HG03457 (cell line): ENCODE measurements at regions not wholly inside any gene's neighbourhood (a gene's known extent, or its start where the extent isn't known, plus 50 kb on each side); places are given as distances from the start of the nearest gene placed in this dataset.

Experiments
- ATAC-seq: cut with Tn5 transposase; IDR thresholded peaks from one replicate; pipeline ENCODE4 v1.9.1; 2021; ENCODE audit warnings: moderate number of reproducible peaks; ENCODE audit not compliant: unreplicated experiment

DNA sequence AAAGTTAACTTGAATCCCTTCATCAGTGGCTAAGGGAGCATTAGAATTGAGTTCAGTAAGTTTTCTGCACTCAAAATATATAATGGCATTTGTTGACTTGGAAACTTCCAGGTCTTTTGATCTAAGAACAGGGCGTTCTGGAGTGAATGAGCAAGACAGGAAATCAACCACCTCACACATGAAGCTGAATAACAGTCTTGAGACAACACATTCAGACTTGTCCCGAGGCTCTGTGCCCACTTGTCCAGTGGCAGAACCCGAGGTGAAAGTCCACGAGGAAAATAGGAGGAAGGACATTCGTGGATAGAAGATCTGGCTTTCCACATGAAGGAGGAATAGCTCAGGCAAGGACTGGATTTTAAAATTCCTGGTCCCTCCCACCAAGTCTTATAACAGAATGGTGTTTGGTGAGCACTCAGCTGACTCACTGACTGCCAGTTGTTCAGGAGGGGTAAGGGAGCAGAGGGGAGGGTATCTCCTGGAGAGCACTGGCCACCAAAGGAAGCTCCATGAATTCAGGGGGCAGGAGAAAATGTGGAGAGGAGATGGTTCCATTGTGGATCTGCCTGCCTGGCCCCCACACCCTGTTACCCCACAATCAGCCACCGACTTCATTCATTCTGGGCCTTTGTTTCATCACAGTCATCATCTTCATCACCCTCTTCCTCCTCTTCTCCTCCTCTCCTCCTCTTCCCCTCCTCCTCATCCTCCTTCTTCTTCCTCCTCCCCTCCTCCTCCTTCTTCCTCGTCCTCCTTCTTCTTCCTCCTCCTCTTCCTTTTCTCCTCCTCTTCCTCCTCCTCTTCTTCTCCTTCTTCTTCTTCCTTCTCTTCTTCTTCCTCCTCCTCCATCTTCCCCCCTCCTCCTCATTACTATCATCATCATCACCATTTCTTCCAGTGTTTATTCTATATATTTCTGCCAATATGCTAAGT, 620.1 kb downstream of the MED13L start:
- no peak for ATAC-seq

DNA sequence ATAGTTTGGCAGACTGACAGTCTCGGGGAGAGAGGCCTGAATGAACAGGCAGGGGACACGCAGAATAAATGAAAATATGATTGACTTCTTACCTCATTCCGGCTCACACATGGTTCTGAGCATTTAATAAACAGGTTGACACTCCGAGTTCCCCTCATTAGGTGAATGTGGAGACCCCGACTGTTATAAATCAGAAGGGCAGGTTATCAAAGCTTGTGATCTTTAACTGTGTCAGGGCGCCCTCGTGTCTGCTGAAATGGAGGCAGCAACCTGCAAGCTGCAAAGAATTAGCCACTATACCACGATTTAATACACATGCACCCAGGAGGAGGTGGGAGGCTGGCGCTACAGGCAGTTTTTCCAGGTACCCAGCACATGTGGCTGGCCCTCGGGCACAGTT, 627.5 kb downstream of the MED13L start:
- no peak for ATAC-seq

DNA sequence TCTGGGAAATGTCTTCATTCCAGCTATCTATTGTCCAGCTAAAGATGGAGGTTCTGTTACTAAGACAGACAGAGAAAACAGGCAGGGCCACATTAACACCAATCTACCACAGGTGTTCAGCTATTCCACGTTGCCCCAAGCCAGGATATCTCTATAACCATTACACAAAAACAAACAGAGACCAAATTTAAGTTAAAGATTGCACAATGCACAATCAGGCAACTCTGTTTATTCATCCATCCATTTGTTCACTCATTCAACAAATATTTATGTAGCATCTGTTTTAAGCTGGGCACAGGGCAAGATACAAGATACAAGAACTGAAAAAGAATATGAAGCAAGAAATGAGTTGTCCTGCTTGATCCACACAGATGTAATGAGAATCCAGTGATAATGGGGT, 629.0 kb downstream of the MED13L start:
- no peak for ATAC-seq

DNA sequence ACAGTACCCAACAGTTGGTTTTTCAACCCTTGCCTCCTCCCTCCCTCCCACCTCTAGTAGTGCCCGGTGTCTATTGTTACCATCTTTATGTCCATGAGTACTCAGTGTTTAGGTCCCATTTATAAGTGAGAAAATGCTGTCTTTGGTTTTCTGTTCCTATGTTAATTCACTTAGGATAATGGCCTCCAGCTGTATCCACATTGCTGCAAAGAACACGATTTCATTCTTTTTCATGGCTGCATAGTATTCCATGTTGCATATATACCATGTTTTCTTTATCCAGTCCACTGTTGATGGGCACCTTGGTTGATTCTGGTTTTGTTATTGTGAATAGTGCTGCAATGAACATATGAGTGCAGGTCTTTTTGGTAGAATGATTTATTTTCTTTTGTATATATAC, 631.3 kb downstream of the MED13L start:
- ATAC-seq: no peak

DNA sequence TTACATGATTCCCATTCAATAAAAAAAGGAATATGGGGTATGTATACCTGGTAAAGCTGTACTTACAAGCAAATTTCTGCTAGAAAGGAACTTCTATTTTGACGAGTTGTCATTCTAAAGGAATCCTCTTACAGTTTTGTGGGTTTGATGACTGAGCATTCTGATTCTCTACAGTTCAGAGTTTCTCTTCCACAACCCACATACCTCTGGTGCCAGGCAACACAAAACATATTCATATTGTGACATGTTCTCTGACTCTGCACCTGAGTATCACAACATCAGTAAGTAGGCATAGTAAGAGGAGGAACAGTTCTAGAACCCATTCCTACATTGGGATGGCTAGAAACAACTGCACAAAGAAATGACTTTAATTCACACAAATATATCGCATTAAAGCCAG, 636.6 kb downstream of the MED13L start:
- ATAC-seq: no peak

DNA sequence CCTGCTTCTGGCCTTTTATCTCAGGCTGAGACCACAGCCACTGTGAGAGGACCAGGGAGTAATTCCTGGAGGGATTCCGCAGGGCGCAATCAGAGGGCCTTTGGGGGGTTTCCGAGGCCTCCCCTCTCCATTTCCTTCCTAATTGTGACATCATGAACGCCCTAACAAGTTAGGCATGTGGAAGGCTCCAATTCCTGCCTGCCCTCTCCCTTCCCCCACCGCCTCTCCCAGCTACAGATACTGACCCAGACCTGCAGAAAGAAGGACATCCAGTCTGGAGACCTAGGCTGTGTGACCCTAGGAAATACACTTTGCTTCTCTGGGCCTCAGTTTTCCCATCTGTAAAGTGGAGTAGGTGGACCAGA, 637.9 kb downstream of the MED13L start:
- no peak for ATAC-seq

DNA sequence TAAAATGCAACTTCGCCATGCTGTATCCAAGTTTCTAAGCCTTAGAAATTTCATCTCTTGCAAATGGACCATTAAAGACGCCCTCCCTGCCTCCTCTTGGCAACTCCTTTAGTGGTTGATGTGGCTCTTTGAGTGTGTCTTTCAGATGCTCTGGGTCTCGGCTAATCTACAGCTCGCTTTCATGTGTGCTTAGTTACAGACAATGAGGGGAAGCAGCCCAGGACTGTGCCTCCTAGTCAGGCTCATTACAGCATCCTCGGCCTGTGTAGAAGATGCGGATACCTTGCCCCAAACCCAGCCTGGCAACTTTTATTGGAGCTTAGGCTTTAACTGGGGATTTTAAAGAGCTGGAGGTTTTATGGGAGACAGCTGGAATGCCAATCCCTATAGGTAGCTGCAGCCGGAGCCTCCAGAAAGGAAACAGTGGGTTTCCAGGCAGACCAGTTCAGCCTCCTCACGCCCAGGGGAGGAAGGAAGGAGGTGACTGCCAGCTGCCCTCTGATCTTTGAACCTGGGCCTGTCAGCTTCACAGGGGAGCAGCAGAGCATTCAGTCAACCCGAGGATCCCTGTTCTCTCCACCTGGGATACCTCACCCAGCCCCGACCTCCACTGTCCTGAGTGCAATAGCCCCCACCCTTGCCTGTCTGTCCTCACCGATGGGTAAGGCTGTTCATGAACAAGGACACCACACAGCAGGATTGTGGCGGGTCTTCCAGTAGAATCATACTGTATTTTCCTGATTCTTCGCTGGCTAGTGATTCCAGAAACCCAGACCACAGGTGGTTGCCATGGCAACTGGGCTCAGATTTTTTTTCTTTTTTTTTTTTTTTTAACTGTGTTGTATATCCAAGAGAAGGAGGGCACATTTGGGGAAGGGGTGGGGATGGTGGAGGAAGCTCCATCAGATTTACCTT, 638.5 kb downstream of the MED13L start:
- ATAC-seq: no peak

DNA sequence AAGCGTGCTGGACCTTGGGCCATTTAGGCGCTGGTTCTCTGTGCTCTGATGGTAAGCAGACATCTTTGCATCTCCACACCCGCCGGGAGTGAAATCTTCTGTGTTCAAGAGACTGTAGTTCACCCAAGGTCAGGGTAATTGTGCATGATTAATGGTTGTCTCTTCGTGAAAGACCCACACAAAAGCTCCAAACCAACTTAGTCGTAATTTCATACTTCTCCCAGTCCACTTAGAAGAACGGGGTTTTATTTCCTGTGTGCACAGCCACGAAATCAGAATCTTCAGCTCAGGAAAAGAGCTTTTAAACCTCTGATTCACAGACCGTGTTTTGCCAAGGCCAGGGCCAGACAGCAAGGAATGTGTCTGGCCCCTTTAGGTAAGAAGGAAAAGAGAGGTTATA, 640.9 kb downstream of the MED13L start:
- ATAC-seq: no peak

DNA sequence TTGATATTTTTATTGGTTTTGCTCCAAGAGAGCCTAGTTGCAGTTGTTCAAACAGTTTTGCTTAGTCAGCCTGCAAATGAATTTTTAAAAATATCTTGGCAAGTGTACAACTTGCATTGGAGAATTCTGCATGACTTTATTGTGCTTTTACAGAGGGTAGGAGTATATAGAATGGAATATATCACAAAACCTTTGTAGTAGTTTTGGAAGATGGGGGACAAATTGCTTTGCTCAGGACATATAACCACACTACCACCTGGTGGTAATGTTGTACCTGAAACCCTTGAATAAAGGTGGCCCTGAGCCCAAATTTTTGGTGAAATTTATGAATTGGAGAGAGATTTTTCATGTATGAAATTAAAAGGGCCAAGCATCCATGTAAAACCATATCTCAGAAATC, 645.2 kb downstream of the MED13L start:
- ATAC-seq: no peak

DNA sequence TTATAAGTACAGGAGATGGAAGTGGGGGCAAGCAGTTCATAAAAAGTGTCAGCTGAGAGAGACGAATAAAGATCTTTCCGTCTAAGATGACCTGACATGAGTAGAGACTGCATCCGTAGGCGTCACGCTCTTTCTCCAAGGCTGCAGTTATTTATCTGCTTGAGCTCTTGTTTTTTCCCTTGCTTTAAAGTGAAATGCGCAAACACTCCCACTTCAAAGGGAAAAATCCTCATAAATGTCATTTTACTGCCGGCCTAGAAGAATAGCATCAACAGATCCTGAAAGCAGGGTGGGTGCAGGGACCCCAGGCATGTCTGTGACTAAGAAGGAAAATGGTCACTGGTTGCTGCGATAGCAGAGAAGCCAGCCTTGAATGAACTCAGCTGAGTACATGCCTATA, 647.4 kb downstream of the MED13L start:
- ATAC-seq: no peak

DNA sequence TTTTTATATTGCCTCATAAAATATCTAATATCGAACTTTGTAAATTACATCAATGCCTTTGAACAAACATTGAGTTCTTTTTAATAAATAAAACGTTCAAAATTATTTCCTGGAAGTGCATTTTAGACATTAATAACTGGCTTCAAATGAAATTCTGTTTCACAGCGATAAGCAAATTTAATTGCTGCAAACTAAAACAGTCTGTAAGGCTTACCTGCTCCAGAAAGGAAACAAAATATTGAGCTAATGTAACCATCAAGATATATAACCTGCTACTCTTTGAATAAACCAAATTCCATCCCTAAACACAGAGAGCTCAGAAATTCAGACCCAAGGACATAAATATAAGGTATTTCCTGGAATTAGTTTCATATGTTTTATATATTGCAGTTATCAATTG, 651.3 kb downstream of the MED13L start:
- ATAC-seq: no peak

DNA sequence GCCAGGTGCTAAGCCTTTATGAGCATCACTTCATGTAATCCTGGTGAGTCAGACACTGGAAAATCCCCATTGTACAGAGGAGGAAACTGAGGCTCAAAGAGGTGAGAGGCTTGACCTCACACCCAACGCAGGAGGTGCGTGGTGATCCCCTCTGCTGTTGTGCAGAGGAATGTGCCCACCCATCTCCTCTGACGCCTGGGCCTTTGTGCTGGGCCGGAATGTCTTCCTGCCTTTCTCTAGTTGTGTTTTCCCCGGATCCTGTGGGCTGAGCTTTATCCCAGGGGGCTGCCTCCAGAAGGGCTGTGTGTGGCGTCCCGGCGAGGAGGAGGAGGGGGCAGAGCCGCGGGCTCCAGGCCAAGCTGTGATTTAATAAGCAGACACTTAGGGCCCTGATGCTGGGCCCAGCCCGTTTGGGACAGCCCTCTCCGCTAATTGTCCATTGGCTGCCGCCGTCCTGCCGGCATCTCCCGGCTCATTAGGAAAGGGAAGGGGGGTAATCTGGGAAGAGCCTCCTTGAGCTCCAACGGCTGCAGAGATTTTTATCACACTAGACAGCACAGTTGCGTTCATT, 653.6 kb downstream of the MED13L start:
- ATAC-seq: no peak

DNA sequence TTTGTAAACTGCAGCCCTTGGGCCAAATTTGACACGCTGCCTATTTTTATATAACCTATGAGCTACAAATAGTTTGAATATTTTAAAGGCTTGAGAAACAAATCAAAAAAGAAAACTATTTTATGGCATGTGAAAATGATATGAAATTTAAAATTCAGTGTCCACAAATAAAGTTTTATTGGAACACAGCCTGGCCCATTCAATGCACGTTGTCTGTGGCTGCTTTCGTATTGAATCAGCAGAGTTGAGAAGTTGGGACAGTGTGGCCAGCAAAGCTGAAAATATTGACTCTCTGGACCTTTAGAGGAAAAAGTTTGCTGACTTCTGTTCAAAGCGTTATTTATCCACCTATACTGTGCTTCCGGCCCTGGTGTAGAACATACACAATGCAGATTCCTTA, 654.2 kb downstream of the MED13L start:
- no peak for ATAC-seq

DNA sequence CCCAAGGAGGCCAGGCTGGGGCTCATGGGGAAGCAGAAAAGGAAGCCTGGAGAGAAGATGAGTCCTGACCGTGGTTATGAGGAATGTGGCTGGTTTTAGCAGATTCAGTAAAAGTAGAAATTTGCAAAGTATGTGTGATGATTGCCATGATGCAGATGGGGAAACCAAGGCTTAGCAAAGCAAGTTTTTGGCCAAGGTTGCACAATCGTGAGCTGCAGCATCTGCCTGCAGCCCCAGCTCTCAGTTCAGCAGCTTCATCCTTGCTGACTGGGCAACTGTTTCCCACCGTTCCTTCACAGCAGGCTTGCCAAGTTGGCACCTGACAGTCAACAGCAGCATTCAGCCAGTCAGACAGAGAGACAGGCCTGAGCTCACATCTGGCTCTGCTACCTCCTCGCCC, 656.7 kb downstream of the MED13L start:
- no peak for ATAC-seq

DNA sequence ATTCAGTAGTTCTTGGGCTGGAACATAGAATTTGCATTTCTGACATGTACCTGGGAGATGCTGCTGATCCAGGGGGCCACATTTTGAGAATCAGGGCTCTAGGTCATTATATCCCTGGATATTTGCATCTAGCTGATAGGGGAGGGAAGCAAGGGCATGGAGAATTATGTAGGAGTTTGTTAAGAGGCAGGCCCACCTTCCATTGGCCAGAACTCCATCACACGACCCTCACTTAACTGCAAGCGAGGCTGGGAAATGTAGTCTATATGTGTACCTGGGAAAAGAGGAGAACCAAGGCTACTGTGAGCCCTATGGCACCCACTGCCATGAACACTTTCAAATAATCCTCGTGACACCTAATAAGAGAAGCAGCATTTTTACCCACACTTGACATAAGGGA, 657.6 kb downstream of the MED13L start:
- no peak for ATAC-seq

DNA sequence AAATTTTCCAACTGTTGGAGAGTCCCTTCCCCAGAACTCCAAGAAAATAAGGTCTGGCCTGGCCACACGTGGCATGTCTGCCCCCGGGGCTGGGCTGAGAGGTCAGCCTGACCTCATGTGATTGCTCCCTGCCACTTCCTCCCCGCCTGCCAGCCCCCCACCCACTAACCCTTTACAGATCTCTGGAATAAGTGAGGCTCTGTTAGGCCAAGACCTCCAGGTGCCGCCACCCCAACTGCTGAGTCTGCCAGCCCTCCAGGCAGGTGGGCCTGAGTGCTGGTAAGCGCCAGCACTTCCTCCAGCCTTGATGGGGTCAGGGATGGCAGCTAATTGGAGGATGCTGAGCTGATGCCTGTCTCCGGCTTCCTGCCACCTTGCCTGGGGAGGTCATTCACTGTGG, 658.4 kb downstream of the MED13L start:
- no peak for ATAC-seq

DNA sequence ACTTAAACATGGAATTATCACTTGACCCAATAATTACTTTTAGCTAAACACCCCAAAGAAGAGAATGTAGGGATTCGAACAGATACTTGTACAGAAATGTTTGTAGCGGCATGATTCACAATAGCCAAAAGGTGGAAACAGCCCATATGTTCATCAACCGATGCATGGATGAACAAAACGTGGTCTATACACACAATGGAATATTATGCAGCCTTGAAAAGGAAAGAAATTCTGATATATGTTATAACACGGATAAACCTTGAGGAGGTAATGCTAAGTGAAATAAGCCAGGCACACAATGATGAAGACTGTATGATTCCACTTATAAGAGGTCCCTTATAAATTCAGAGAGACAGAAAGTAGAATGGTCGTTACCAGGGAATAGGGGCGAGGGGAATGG, 659.4 kb downstream of the MED13L start:
- no peak for ATAC-seq

DNA sequence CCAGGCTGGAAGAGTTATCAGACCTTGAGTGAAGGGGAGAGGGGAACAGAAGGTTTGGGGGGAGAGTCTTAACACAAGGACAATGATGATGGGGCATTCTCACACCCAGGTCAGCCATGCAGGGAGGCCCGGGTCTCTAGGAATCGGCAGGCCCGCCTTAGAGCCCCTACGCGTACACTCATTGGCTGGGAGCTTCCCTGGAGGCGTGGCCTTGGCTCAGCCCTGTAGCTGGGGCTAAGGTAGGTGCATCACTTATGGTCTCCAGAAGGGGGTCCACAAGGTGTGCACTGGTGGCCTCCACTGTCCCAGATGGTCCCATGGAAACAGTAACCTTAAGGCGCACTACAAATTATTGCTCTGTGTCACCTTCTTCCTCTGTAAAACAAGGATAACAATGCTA, 660.1 kb downstream of the MED13L start:
- ATAC-seq: no peak

DNA sequence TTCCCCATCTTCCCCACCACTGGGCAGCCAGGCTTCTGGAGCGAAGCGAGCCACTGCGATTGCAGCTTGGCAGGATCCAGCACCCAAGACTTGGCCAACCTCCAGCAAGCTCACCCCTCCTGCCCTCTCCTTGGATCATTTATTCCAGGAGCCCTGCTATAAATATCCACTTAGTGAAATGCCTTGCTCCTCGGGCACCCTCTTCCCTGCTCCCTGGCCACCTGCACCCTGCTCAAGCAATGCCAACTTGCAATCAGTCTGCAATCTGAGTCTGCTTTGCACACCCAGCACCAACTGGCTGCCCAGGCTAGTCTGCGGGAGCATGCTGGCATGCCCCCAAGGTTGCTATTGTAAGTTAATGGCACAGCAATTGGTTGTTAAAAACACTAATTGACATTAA, 666.0 kb downstream of the MED13L start:
- no peak for ATAC-seq

DNA sequence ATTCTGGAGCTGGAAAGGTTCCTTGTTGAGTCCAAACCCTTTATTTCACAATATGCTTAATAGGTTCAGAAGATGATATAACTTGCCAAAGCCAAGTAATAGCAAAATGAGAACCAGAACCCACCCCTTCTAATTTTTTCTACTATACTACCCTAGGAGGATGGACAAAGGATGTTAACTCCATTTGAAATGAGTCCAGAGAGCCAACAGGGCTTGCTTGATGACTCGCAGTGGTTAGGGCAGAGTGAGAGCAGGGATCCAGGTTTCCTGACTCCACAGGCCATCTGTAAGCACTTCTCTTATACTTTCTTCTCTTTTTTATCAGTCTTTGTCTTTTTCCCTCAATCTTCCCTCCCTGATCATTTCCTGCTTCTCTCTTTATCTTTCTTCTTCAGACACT, 668.1 kb downstream of the MED13L start:
- ATAC-seq: no peak

DNA sequence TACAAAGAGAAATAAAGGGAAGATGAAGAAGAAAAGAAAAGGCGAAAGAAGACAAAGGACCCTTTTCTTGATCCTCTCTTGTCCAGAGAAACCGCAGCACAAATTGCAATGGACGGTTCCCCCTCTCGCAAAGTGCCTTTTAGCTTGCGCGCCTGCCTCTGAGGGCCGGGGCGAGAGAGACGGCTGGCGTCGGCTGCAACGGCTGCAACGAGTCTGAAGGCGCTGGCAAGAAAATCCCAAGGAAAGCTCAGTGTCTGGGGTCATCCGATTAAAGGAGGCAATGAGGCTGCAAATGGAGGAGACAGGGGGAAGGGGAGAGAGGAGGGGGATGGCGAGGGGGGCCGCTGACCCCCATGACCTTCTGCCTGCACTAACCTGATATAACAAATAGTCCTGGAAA, 671.5 kb downstream of the MED13L start:
- ATAC-seq: no peak
